ENCODE measurements at regions not wholly inside any gene's neighbourhood (a gene's known extent, or its start where the extent isn't known, plus 50 kb on each side); places are given as distances from the start of the nearest gene placed in this dataset.

DNA sequence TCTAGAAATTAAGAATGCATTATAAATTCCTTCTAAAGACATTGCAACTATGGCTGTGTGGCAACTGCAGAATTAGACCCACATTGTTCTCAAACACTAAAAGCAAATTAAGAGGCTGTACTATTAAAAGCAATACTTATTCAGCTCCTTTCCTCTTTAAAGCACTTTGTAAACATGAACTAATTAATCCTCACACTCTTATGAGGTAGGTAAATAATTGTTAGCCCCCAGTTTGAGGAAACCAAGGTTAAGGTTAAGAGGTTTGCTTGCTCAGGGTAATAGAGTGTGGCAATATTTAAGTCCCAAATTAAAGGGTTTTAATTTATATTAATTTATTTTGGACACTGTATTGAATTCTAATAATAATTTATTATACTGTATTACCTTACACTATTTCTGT is 553.8 kb downstream of the LRRIQ3 start:
- no peaks in the 10 kb centered on the region for H3K4me1 Mint-ChIP-seq (ENCODE audit: low read depth, unreplicated experiment)
- TF ChIP-seq, protein P1, sequence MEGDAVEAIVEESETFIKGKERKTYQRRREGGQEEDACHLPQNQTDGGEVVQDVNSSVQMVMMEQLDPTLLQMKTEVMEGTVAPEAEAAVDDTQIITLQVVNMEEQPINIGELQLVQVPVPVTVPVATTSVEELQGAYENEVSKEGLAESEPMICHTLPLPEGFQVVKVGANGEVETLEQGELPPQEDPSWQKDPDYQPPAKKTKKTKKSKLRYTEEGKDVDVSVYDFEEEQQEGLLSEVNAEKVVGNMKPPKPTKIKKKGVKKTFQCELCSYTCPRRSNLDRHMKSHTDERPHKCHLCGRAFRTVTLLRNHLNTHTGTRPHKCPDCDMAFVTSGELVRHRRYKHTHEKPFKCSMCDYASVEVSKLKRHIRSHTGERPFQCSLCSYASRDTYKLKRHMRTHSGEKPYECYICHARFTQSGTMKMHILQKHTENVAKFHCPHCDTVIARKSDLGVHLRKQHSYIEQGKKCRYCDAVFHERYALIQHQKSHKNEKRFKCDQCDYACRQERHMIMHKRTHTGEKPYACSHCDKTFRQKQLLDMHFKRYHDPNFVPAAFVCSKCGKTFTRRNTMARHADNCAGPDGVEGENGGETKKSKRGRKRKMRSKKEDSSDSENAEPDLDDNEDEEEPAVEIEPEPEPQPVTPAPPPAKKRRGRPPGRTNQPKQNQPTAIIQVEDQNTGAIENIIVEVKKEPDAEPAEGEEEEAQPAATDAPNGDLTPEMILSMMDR (IDR thresholded peaks at IDR 0.05; ENCODE audit: partially characterized antibody, unreplicated experiment) = no peak
- H3K9me3 Mint-ChIP-seq (ENCODE audit: unreplicated experiment) = no peaks in the 10 kb centered on the region
- H3K4me3 Mint-ChIP-seq (ENCODE audit: unreplicated experiment) = no peak overlapping the region
- no peaks in the 10 kb centered on the region for H3K27me3 Mint-ChIP-seq (ENCODE audit: unreplicated experiment)
- H3K36me3 Mint-ChIP-seq (ENCODE audit: unreplicated experiment) = no peaks in the 10 kb centered on the region
- no peak for DNase-seq
- H3K27ac Mint-ChIP-seq (ENCODE audit: unreplicated experiment) = no peak overlapping the region

DNA sequence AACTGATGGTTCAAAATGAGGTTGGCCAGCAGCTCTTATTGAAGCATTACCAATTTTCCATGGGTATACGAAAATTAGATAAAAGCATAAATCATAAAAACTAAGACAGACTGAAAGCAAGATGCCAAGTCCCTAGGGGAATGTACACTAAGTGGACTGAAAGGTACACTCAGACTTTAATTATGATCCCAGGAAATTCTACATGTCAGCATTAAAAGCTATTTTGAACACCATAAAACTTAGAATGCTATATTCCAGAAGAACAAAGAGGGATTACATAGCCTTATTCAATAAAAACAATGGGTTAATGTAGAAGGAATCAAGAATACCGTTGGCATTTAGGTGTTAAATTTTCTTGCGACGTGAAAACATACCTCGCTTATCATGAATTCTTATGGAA is 558.5 kb downstream of the LRRIQ3 start:
- Mint-ChIP-seq H3K36me3 (ENCODE audit: unreplicated experiment) (no peaks in the 10 kb centered on the region), H3K4me3 (ENCODE audit: unreplicated experiment) (no peak overlapping the region), H3K27me3 (ENCODE audit: unreplicated experiment) (no peaks in the 10 kb centered on the region), H3K4me1 (ENCODE audit: low read depth, unreplicated experiment) (no peaks in the 10 kb centered on the region), H3K27ac (ENCODE audit: unreplicated experiment) (no peak overlapping the region), H3K9me3 (ENCODE audit: unreplicated experiment) (no peaks in the 10 kb centered on the region)
- TF ChIP-seq, protein P1 (IDR thresholded peaks at IDR 0.05; ENCODE audit: partially characterized antibody, unreplicated experiment) = no peak
- no peak for DNase-seq

DNA sequence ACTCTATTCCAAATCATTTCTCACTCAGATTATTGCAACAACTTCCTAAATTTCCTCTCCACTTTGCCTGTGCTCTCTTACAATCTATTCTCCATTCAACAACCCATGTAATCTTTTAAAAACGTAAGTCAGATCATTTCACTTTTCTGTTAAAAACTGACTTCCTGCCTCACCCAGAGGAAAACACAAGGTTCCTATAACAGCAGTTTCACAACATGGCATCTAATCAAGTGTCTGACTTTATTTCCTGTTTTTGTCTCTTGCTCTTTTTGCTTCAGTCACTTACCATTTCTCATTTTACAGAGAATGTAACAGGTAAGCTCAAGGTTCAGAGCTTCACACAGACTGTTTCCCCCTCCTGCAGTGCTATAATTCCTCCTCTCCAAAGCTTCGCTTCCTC is 560.7 kb downstream of the LRRIQ3 start:
- H3K27ac Mint-ChIP-seq (ENCODE audit: unreplicated experiment) = no peak overlapping the region
- H3K4me1 Mint-ChIP-seq (ENCODE audit: low read depth, unreplicated experiment) = no peaks in the 10 kb centered on the region
- H3K4me3 Mint-ChIP-seq (ENCODE audit: unreplicated experiment) = no peak overlapping the region
- no peaks in the 10 kb centered on the region for H3K9me3 Mint-ChIP-seq (ENCODE audit: unreplicated experiment)
- DNase-seq = no peak
- no peaks in the 10 kb centered on the region for H3K36me3 Mint-ChIP-seq (ENCODE audit: unreplicated experiment)
- no peaks in the 10 kb centered on the region for H3K27me3 Mint-ChIP-seq (ENCODE audit: unreplicated experiment)
- TF ChIP-seq, protein P1 (IDR thresholded peaks at IDR 0.05; ENCODE audit: partially characterized antibody, unreplicated experiment) = no peak

DNA sequence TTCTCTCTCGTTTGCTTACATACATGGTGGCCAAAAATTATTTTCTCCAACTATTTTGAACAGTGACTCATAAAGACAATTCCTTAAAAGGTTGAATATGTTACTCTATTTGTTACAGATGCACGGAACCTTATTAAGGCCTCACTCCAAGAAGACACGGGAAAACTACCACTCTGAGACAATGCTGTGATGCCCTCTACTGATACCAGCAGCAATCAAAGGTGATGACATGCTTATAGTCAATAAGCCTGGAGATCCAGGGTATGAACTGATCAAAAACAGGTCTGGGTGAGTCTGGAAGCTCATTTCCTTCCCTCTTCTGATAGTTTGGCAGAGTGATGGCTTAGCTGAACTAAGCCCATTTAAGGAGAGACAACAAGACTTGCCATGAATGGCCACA is 563.0 kb downstream of the LRRIQ3 start:
- Mint-ChIP-seq H3K9me3 (ENCODE audit: unreplicated experiment) (no peaks in the 10 kb centered on the region), H3K4me1 (ENCODE audit: low read depth, unreplicated experiment) (no peaks in the 10 kb centered on the region), H3K27me3 (ENCODE audit: unreplicated experiment) (no peaks in the 10 kb centered on the region), H3K4me3 (ENCODE audit: unreplicated experiment) (no peak overlapping the region), H3K27ac (ENCODE audit: unreplicated experiment) (no peak overlapping the region), H3K36me3 (ENCODE audit: unreplicated experiment) (no peaks in the 10 kb centered on the region)
- TF ChIP-seq, protein P1 (IDR thresholded peaks at IDR 0.05; ENCODE audit: partially characterized antibody, unreplicated experiment) = no peak
- DNase-seq = no peak

DNA sequence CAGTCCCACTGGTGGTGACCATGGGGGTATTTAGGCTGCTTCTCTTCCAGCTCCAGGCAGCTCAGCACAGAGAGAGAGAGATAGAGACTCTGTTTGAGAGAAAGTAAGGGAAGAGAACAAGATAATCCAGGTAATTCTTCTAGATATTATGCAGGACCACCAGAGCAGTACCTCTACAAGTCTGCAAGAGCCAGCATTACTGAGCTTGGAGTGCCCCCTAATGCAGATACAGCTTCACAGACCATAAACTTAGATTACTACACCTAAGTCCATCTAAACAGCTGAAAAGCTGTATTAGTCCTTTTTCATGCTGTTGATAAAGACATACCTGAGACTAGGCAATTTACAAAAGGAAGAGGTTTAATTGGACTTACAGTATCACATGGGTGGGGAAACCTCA is 570.3 kb downstream of the LRRIQ3 start:
- H3K36me3 Mint-ChIP-seq (ENCODE audit: unreplicated experiment) = no peaks in the 10 kb centered on the region

More for the DNA sequence above, 570.3 kb downstream of the LRRIQ3 start:
- TF ChIP-seq, protein P1 (IDR thresholded peaks at IDR 0.05; ENCODE audit: partially characterized antibody, unreplicated experiment) = no peak
- Mint-ChIP-seq H3K9me3 (ENCODE audit: unreplicated experiment) (no peaks in the 10 kb centered on the region), H3K4me1 (ENCODE audit: low read depth, unreplicated experiment) (no peaks in the 10 kb centered on the region), H3K27ac (ENCODE audit: unreplicated experiment) (no peak overlapping the region), H3K4me3 (ENCODE audit: unreplicated experiment) (no peak overlapping the region), H3K27me3 (ENCODE audit: unreplicated experiment) (no peaks in the 10 kb centered on the region)
- DNase-seq = no peak

All from glutamatergic neuron (in vitro differentiated cells).